ENCODE measurements at regions not wholly inside any gene's neighbourhood (a gene's known extent, or its start where the extent isn't known, plus 50 kb on each side); places are given as distances from the start of the nearest gene placed in this dataset.
A peak's percentile ranks its signal among the peaks of the same experiment; 100 is the strongest.

- no peak for TF ChIP-seq POLR2A (IDR thresholded peaks at IDR 0.05)
- TF ChIP-seq CTCF (IDR thresholded peaks at IDR 0.05) = no peak
- TF ChIP-seq POLR2AphosphoS5 (IDR thresholded peaks at IDR 0.05) = no peak
- peak overlapping the region; percentile 3 to 48 for H3K27ac ChIP-seq
- H3K36me3 ChIP-seq = no peaks in the 10 kb centered on the region
- DNase-seq (ENCODE audit: low spot score in 2 of 2) = no peak
- no peak overlapping the region for H3K4me3 ChIP-seq
- H3K4me1 ChIP-seq = peaks cover 0 to 2% of the 10 kb centered on the region in 2 donors
- intact Hi-C loops (cut with DNase I; ENCODE audit: low total_unique reads) = loop anchor here (5.0 kb wide), 1 partner anchor 77 kb away; no protein-coding TSS in a partner anchor
- H3K27me3 ChIP-seq = no peaks in the 10 kb centered on the region
- H3K9me3 ChIP-seq = no peaks in the 10 kb centered on the region
Measured at GRCh38 chr2:217440000-217440399, 562.8 kb downstream of the TNS1 start.

- peaks cover 0 to 2% of the 10 kb centered on the region in 2 donors for H3K4me1 ChIP-seq
- no peak for TF ChIP-seq POLR2A (IDR thresholded peaks at IDR 0.05)
- TF ChIP-seq POLR2AphosphoS5 (IDR thresholded peaks at IDR 0.05) = no peak
- no peak for TF ChIP-seq CTCF (IDR thresholded peaks at IDR 0.05)
- H3K4me3 ChIP-seq = no peak overlapping the region
- H3K9me3 ChIP-seq = no peaks in the 10 kb centered on the region
- H3K36me3 ChIP-seq = no peaks in the 10 kb centered on the region
- intact Hi-C loops (cut with DNase I; ENCODE audit: low total_unique reads) = loop anchor here (5.0 kb wide), 1 partner anchor 78 kb away; no protein-coding TSS in a partner anchor
- no peak for DNase-seq (ENCODE audit: low spot score in 2 of 2)
- H3K27me3 ChIP-seq = no peaks in the 10 kb centered on the region
- H3K27ac ChIP-seq = peak overlapping the region; percentile 25 to 67
Measured at GRCh38 chr2:217438821-217439220, 564.0 kb downstream of the TNS1 start.

- no peaks in the 10 kb centered on the region for H3K27me3 ChIP-seq
- H3K36me3 ChIP-seq = no peaks in the 10 kb centered on the region
- DNase-seq (ENCODE audit: low spot score in 2 of 2) = no peak
- H3K27ac ChIP-seq = peak overlapping the region; percentile 67 to 68
- intact Hi-C loops (cut with DNase I; ENCODE audit: low total_unique reads) = loop anchor here (5.0 kb wide), 1 partner anchor 79 kb away; no protein-coding TSS in a partner anchor
- TF ChIP-seq POLR2AphosphoS5 (IDR thresholded peaks at IDR 0.05) (no peak), POLR2A (IDR thresholded peaks at IDR 0.05) (no peak), CTCF (IDR thresholded peaks at IDR 0.05) (no peak)
- H3K4me3 ChIP-seq = no peak overlapping the region
- H3K9me3 ChIP-seq = no peaks in the 10 kb centered on the region
- peaks cover 0 to 2% of the 10 kb centered on the region in 2 donors for H3K4me1 ChIP-seq
Measured at GRCh38 chr2:217438136-217438535, 564.7 kb downstream of the TNS1 start.

GRCh38 chr2:217437290-217437870 lies 565.4 kb downstream of the TNS1 start:
- Histone ChIP-seq H3K4me1 (peaks cover 0 to 2% of the 10 kb centered on the region in 2 donors), H3K36me3 (no peaks in the 10 kb centered on the region), H3K27me3 (no peaks in the 10 kb centered on the region), H3K9me3 (no peaks in the 10 kb centered on the region), H3K27ac (peak overlapping the region; percentile 67 to 68), H3K4me3 (no peak overlapping the region)
- intact Hi-C loops (cut with DNase I; ENCODE audit: low total_unique reads) = loop anchor here (5.0 kb wide), 1 partner anchor 80 kb away; no protein-coding TSS in a partner anchor
- DNase-seq (ENCODE audit: low spot score in 2 of 2) = no peak
- TF ChIP-seq CTCF (IDR thresholded peaks at IDR 0.05) (no peak), POLR2AphosphoS5 (IDR thresholded peaks at IDR 0.05) (no peak), POLR2A (IDR thresholded peaks at IDR 0.05) (no peak)

- no peak for DNase-seq (ENCODE audit: low spot score in 2 of 2)
- Histone ChIP-seq H3K9me3 (no peaks in the 10 kb centered on the region), H3K4me1 (peaks cover 0 to 2% of the 10 kb centered on the region in 2 donors), H3K4me3 (no peak overlapping the region), H3K27ac (peak overlapping the region; percentile 24 to 68), H3K36me3 (no peaks in the 10 kb centered on the region), H3K27me3 (no peaks in the 10 kb centered on the region)
- intact Hi-C loops (cut with DNase I; ENCODE audit: low total_unique reads) = loop anchor here (5.0 kb wide), 1 partner anchor 81 kb away; no protein-coding TSS in a partner anchor
- TF ChIP-seq CTCF (IDR thresholded peaks at IDR 0.05) (no peak), POLR2AphosphoS5 (IDR thresholded peaks at IDR 0.05) (no peak), POLR2A (IDR thresholded peaks at IDR 0.05) (no peak)
Measured at GRCh38 chr2:217436386-217436785, 566.4 kb downstream of the TNS1 start.
